ENCODE measurements at regions not wholly inside any gene's neighbourhood (a gene's known extent, or its start where the extent isn't known, plus 50 kb on each side); places are given as distances from the start of the nearest gene placed in this dataset.

DNA sequence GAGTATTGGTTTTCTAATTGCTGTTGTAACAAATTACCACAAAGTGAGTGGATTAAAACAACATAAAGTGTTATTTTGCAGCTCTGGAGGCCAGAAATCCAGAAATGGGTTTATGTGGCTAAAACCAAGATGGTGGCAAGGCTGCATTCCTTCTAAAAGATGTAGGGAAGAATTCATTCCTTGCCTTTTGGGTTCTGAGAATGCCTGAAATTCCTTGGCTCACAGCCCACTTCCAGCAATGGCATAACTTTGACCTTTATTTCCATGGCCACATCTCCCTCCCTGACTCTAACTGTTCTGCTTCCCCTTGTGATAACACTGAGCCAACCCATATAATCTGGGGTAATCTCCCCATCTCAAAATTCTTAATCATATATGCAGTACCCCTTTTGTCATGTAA, 269.6 kb upstream of the RPL38 start:
- POLR2A ChIA-PET, result no interaction called here
- FAIRE-seq, result no peak
- no peak for ATAC-seq

DNA sequence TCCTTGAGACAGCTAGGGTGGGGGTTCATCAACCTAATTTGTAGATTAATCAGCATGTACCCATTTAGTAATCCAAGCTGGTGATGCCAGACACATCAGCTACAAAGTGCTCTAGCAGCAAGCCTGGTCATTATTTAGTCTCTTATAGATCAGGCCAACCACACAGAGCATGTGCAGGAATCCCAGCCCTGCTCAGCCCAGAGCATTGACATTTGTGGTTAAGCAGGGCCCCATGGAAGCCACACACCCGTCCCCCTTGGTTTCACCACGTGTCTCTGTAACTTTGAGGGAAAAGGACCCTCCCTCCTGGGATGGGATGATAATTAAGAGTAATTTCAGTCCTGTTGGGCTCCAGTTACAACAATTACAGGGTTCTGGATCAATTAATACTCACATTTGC, 268.8 kb upstream of the RPL38 start:
- BruUV-seq (replicated peaks), result no TSS peak
- H3K4me3 ChIP-seq, result no peak overlapping the region
- FAIRE-seq (no peak), DNase-seq (ENCODE audit: extremely low read depth in 1 of 4, low spot score in 3 of 4) (no peak), ATAC-seq (no peak)
- no peak overlapping the region for H3K4me2 ChIP-seq (ENCODE audit: insufficient read depth, low read length)
- no peaks in the 10 kb centered on the region for H3K9me3 ChIP-seq (replicated peaks; ENCODE audit: control insufficient read depth, insufficient read depth, low read depth, low read length)
- WGBS (ENCODE audit: insufficient coverage, low coverage, missing lambda C conversion rate), result 0% methylated on average over 2 of the region's 2 CpGs
- TF ChIP-seq ZNF57 (CRISPR knock-in tag; IDR thresholded peaks at IDR 0.05), result no peak
- TF ChIP-seq, protein P1, sequence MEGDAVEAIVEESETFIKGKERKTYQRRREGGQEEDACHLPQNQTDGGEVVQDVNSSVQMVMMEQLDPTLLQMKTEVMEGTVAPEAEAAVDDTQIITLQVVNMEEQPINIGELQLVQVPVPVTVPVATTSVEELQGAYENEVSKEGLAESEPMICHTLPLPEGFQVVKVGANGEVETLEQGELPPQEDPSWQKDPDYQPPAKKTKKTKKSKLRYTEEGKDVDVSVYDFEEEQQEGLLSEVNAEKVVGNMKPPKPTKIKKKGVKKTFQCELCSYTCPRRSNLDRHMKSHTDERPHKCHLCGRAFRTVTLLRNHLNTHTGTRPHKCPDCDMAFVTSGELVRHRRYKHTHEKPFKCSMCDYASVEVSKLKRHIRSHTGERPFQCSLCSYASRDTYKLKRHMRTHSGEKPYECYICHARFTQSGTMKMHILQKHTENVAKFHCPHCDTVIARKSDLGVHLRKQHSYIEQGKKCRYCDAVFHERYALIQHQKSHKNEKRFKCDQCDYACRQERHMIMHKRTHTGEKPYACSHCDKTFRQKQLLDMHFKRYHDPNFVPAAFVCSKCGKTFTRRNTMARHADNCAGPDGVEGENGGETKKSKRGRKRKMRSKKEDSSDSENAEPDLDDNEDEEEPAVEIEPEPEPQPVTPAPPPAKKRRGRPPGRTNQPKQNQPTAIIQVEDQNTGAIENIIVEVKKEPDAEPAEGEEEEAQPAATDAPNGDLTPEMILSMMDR (IDR thresholded peaks at IDR 0.05 in 2 of 3, conservative IDR thresholded peaks at IDR 0.05 in 1 of 3; ENCODE audit: insufficient read depth in 2 of 3, low read depth in 1 of 3, low read length in 3 of 3), result no peak
- TF ChIP-seq ZNF146 (CRISPR knock-in tag; IDR thresholded peaks at IDR 0.05; ENCODE audit: unreplicated experiment), result no peak
- TF ChIP-seq NRF1 (conservative IDR thresholded peaks at IDR 0.05 in 1 of 2, IDR thresholded peaks at IDR 0.05 in 1 of 2), result peak in 1 of 2 experiments; percentile 19; a peak in 1 of 4 replicates
- TF ChIP-seq, protein P2, sequence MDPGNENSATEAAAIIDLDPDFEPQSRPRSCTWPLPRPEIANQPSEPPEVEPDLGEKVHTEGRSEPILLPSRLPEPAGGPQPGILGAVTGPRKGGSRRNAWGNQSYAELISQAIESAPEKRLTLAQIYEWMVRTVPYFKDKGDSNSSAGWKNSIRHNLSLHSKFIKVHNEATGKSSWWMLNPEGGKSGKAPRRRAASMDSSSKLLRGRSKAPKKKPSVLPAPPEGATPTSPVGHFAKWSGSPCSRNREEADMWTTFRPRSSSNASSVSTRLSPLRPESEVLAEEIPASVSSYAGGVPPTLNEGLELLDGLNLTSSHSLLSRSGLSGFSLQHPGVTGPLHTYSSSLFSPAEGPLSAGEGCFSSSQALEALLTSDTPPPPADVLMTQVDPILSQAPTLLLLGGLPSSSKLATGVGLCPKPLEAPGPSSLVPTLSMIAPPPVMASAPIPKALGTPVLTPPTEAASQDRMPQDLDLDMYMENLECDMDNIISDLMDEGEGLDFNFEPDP (CRISPR knock-in tag; IDR thresholded peaks at IDR 0.05), result no peak
- TF ChIP-seq, protein P3, sequence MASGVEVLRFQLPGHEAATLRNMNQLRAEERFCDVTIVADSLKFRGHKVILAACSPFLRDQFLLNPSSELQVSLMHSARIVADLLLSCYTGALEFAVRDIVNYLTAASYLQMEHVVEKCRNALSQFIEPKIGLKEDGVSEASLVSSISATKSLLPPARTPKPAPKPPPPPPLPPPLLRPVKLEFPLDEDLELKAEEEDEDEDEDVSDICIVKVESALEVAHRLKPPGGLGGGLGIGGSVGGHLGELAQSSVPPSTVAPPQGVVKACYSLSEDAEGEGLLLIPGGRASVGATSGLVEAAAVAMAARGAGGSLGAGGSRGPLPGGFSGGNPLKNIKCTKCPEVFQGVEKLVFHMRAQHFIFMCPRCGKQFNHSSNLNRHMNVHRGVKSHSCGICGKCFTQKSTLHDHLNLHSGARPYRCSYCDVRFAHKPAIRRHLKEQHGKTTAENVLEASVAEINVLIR (CRISPR knock-in tag; IDR thresholded peaks at IDR 0.05), result no peak
- no peak for TF ChIP-seq TAF7 (tag; IDR thresholded peaks at IDR 0.05)
- no peak for TF ChIP-seq IRF2 (CRISPR knock-in tag; IDR thresholded peaks at IDR 0.05)
- intact Hi-C loops (cut with micrococcal nuclease) (no loop called here), in situ Hi-C loops (cut with MboI) (no loop called here)
- H2AFZ ChIP-seq (ENCODE audit: low read depth, low read length), result no peak overlapping the region
- H3K4me1 ChIP-seq (replicated peaks in 1 of 2; ENCODE audit: control insufficient read depth in 2 of 2, insufficient read depth in 2 of 2, low read length in 2 of 2), result no peaks in the 10 kb centered on the region
- CTCF ChIA-PET (ENCODE audit: low intra/inter-chr PET ratio), result no interaction called here
- H3K36me3 ChIP-seq (ENCODE audit: control insufficient read depth, insufficient read depth, low read length), result no peaks in the 10 kb centered on the region
- H3K27ac ChIP-seq (ENCODE audit: extremely low read depth, low read depth, low read length), result no peak overlapping the region
- no peaks in the 10 kb centered on the region for H4K20me1 ChIP-seq (replicated peaks; ENCODE audit: control insufficient read depth, insufficient read depth, low read length)
- H3K79me2 ChIP-seq (ENCODE audit: control insufficient read depth, insufficient read depth, low read length), result no peaks in the 10 kb centered on the region
- no peak overlapping the region for H3K9ac ChIP-seq (ENCODE audit: insufficient read depth in 1 of 2, low read depth in 2 of 2, low read length in 2 of 2)
- POLR2A ChIA-PET, result interaction anchor here (0.7 kb wide), 1 partner anchor 46 kb away, joined by 3 read pairs; no protein-coding TSS in a partner anchor
- H3K9me1 ChIP-seq (ENCODE audit: control insufficient read depth, insufficient read depth, low read length), result no peaks in the 10 kb centered on the region
- peaks cover 0 to 6% of the 10 kb centered on the region in 2 experiments; a peak in 1 of 5 replicates for H3K27me3 ChIP-seq (ENCODE audit: control insufficient read depth in 2 of 2, insufficient read depth in 2 of 2, low read length in 2 of 2)

More for the DNA sequence above, 269.6 kb upstream of the RPL38 start:
- BruUV-seq (replicated peaks), result no TSS peak
- CTCF ChIA-PET (ENCODE audit: low intra/inter-chr PET ratio), result no interaction called here
- H3K9me1 ChIP-seq (ENCODE audit: control insufficient read depth, insufficient read depth, low read length), result no peaks in the 10 kb centered on the region
- no peak overlapping the region for H3K4me3 ChIP-seq
- intact Hi-C loops (cut with micrococcal nuclease) (no loop called here), in situ Hi-C loops (cut with MboI) (no loop called here)
- peaks cover 0 to 6% of the 10 kb centered on the region in 2 experiments; a peak in 1 of 5 replicates for H3K27me3 ChIP-seq (ENCODE audit: control insufficient read depth in 2 of 2, insufficient read depth in 2 of 2, low read length in 2 of 2)
- TF ChIP-seq ZNF589 (CRISPR knock-in tag; IDR thresholded peaks at IDR 0.05; ENCODE audit: low read depth), result no peak
- H3K9ac ChIP-seq (ENCODE audit: insufficient read depth in 1 of 2, low read depth in 2 of 2, low read length in 2 of 2), result no peak overlapping the region
- no peak for DNase-seq (ENCODE audit: extremely low read depth in 1 of 4, low spot score in 3 of 4)
- H3K9me3 ChIP-seq (replicated peaks; ENCODE audit: control insufficient read depth, insufficient read depth, low read depth, low read length), result no peaks in the 10 kb centered on the region
- H3K4me1 ChIP-seq (replicated peaks in 1 of 2; ENCODE audit: control insufficient read depth in 2 of 2, insufficient read depth in 2 of 2, low read length in 2 of 2), result no peaks in the 10 kb centered on the region
- H3K27ac ChIP-seq (ENCODE audit: extremely low read depth, low read depth, low read length), result no peak overlapping the region
- no peak overlapping the region for H3K4me2 ChIP-seq (ENCODE audit: insufficient read depth, low read length)
- no peaks in the 10 kb centered on the region for H3K79me2 ChIP-seq (ENCODE audit: control insufficient read depth, insufficient read depth, low read length)
- no peak overlapping the region for H2AFZ ChIP-seq (ENCODE audit: low read depth, low read length)
- no peaks in the 10 kb centered on the region for H3K36me3 ChIP-seq (ENCODE audit: control insufficient read depth, insufficient read depth, low read length)
- no peaks in the 10 kb centered on the region for H4K20me1 ChIP-seq (replicated peaks; ENCODE audit: control insufficient read depth, insufficient read depth, low read length)
